H1 (cell line): ENCODE measurements at regions not wholly inside any gene's neighbourhood (a gene's known extent, or its start where the extent isn't known, plus 50 kb on each side); places are given as distances from the start of the nearest gene placed in this dataset.

Source experiments
- ATF3 ChIP-seq: IDR thresholded peaks from 2 replicates; pipeline ENCODE4 v1.6.1; 2011; ENCODE audit warnings: low read depth, mild to moderate bottlenecking, low read length; ENCODE audit not compliant: insufficient read depth
- BCL11A ChIP-seq, 2 experiments: IDR thresholded peaks; one replicate each; pipeline ENCODE4 v1.6.1; 2011; ENCODE audit warnings: low read depth in 2 of 2, low read length in 2 of 2, mild to moderate bottlenecking in 2 of 2
- FOSL1 ChIP-seq: IDR thresholded peaks from 2 replicates; pipeline ENCODE4 v1.6.1; 2011; ENCODE audit warnings: mild to moderate bottlenecking, low read depth, low read length, moderate library complexity; ENCODE audit not compliant: insufficient read depth
- GABPA ChIP-seq: IDR thresholded peaks from 2 replicates; pipeline ENCODE4 v1.6.1; 2011; ENCODE audit warnings: mild to moderate bottlenecking, low read length, moderate library complexity, borderline replicate concordance; ENCODE audit not compliant: insufficient read depth
- KDM1A ChIP-seq: fragments of 200-600, 300-600 bp; sonication (generic); IDR thresholded peaks from 2 replicates; pipeline ENCODE4 v1.7.1; 2016; ENCODE audit warnings: mild to moderate bottlenecking, low read length, borderline replicate concordance

DNA sequence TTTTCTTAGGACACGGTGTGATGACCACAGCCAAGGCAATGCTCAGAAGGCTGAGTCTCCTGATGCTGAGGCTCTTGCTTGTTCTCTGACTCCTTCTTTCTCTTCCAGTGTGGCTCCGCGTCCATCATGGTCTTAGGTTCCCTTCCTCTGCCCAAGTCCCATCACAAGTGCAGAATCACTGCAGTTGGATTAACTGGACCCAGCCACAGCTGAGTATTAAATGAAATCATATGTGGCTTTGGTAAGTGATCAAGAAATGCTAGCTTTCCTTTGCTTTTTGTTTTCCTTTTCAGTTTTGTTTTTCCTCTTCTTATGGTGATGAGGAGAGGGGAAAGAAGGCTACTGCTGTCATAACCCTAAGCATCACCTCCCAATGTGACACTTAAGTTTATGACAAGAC, 375.8 kb downstream of the INSIG2 start (continued):
- TF ChIP-seq GABPA (no peak), ATF3 (no peak), KDM1A (no peak), BCL11A (IDR thresholded peaks at IDR 0.05; ENCODE audit: low read depth in 2 of 2, low read length in 2 of 2) (no peak), FOSL1 (no peak)
- TF ChIP-seq, all 59 proteins: peak for 0
